Ecto neural progenitor cell (in vitro differentiated cells): ENCODE measurements at regions not wholly inside any gene's neighbourhood (a gene's known extent, or its start where the extent isn't known, plus 50 kb on each side); places are given as distances from the start of the nearest gene placed in this dataset.
"Not testable (repeated sequence)": the region's sequence is repeated elsewhere in the genome, so short reads cannot be mapped to it uniquely, and the experiment has no call there.

Experiments
- DNase-seq: peaks from one replicate; pipeline ENCODE4 v3.0.0-alpha.2; 2018; ENCODE audit warnings: low spot score

DNA sequence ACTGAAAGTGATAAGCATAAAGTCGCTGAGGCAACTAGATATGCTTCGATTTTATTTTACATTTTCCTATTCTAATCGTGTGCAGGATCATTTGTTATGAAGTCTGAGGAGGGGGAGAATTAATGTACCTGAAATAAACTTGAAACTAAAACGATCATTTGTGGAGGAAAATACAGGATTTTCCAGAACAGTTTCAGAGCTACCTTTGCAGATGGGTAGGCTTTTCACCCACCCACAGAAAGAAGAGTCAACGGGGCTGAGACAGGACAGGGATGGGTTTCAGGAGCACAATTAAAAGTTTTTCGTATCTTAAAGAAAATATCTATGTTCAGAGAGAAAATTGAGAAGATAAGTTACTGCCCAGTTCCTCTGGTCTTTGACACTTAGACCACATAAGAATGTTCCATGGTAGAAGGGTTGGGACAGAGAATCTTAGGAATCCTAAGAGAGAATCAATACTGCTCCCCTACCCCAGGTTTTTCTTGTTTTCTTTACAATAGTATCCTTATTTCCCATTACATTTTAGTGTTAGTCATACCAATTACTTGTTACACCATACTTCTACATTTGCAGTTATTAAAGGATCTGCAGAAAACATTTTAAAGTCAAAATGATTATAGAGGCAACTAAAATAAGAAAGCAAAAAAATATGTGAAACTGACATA, 211.4 kb downstream of the DEPDC1B start:
- DNase-seq, result no peak

DNA sequence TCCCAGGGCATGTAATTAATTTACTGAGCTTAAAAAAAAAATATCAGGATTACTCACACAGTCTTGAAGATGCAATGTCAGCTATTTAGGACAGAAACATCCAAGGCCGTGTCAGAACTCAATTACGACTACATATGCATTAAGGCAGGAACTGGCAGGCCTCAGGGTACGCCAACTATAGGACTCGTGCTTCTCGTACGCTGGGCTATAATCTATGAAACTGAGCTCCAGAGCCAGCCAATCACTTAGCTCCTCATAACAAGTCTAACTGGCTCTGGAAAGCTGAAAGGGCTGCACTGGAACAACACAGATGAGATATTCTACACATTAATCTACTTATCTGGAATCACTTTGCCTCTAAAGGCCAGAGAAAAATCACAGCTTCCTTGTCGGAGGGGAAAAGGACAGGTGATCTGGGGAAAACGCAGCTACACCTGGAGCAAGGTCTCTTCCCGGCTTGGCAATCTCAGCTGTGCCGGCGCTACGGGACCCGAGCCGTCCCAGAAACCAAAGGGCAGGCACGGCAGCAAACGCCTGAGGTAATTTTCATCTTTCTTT, 212.0 kb downstream of the DEPDC1B start:
- no peak for DNase-seq

GRCh38 chr5:60487476-60487875, 212.5 kb downstream of the DEPDC1B start:
- DNase-seq, result no peak

DNA sequence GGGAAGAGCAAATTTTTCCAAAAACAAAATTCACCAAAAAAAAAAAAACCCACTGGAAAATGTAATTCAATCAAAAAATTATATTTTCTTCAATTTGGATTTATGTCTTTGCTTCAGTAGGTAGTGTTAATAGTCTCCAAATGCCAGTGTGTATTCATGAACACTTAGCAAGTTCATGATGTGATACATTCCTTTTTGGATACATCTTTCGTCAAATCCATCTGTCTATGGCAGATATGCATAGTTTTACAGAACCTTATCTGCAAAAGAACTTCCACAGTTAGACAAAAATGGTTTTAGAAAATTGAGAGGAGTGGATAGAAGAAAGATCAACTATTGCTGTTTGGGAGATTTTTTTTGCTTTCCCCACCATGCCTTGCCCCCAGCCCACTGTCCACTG, 214.6 kb downstream of the DEPDC1B start:
- DNase-seq, result no peak

GRCh38 chr5:60483050-60483449, 216.9 kb downstream of the DEPDC1B start:
- DNase-seq, result no peak

GRCh38 chr5:60482301-60482700, 217.7 kb downstream of the DEPDC1B start:
- no peak for DNase-seq

- no peak for DNase-seq
Observed at GRCh38 chr5:60479542-60479941, 220.4 kb downstream of the DEPDC1B start.

GRCh38 chr5:60477849-60478248, 222.1 kb downstream of the DEPDC1B start:
- DNase-seq, result no peak

GRCh38 chr5:60473654-60474053, 226.3 kb downstream of the DEPDC1B start:
- DNase-seq, result peak; percentile 53

DNA sequence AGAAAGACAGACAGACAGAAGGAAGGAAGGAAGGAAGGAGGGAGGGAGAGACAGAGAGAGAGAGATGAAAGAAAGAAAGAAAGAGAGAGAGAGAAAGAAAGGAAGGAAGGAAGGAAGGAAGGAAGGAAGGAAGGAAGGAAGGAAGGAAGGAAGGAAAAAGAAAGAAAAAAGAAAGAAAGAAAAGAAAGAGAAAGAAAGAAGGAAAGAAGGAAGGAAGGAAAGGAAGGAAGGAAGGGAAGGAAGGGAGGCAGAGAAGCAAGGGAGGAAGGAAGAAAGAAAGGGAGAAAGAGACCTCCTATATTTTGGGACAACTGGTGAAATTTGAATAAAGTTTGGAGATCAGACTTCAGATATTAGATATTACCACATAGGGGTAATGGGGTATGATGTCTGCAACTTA, 226.9 kb downstream of the DEPDC1B start:
- not testable (repeated sequence) for DNase-seq

- no peak for DNase-seq
Observed at GRCh38 chr5:60470881-60471280, 229.1 kb downstream of the DEPDC1B start.

DNA sequence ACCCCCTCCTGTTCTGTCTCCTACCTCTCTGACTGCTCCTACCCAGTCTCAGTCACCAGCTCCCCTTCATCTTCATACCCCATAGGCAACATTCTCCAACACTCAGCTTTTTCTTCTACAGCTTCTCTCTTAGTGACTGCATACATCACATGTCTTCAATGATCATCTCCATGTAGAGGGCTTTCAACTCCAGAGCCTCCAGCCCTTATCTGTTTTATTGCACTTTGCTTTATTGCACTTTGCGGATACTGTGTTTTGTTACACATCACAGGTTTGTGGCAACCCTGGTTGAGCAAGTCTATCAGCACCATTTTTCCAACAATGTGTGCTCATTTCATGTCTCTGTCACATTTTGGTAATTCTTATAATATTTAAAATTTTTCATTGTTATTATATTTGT, 230.7 kb downstream of the DEPDC1B start:
- DNase-seq, result no peak

DNA sequence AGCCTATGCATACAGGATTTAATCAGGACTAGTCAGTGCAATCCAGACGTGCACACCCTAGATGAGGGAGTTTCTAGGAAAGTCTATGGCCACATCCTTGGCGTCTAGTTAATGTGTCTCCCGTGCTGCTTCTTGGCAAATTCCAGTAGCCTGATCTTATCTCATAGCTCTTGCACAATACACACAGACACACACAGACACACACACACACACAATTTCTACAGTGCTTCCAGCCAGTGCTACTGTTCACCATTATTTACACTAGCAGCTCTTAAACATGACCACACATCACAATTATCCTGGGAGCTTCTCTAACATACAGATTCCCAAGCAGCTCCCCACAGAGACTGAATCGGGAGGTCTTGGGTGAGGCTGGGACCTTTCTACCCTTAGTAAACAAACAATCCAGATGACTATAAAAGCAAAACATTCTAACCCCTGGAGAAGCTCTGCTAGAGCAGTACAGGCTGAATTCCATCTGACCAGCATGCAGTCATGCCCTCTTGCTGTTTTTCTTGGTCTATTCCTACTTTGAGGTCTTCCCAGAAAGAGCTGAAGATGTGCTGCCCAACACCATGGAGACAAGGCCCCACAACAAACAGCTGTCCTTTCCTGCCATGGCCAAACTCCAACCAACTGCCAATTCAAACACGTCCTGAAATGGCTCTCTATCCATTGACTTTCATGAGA, 236.6 kb downstream of the DEPDC1B start:
- no peak for DNase-seq

DNA sequence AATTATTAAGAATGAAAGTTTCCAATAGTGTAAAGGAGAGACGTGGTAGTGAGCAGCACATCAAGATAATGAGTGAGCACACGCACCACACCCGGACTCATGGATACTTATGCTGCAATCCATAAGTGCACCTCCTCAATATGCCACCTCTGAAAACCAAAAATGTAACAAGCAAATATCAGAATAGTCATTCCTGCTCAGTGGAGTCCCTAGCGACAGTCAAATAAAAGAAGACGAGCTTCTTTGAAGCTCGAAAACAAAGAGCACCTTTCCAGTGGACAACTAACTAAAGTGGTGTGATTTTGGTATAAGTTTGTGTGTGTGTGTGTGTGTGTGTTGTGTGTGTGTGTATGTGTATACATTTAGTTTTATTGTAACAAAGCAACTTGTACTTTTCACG, 241.3 kb downstream of the DEPDC1B start:
- no peak for DNase-seq

- no peak for DNase-seq
Observed at GRCh38 chr5:60457233-60457632, 242.7 kb downstream of the DEPDC1B start.

DNA sequence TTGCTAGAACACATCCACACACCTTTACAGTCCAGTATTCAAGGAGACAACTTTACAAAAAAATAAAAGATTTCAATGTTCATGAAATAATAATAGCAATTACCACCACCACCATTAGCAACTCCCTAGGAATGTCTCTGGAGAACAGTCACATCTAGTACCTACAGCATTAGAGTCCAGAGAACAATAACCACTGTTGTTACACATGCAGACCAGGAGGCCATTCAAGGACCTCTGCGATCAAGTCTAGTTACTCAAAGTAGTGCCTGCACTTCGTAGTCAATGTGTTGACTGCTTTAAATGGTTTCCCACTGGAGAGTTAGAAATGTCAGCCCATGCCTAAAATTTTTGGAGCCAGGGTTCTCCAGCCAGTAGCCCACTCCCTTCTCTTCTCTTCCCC, 244.4 kb downstream of the DEPDC1B start:
- DNase-seq, result no peak

DNA sequence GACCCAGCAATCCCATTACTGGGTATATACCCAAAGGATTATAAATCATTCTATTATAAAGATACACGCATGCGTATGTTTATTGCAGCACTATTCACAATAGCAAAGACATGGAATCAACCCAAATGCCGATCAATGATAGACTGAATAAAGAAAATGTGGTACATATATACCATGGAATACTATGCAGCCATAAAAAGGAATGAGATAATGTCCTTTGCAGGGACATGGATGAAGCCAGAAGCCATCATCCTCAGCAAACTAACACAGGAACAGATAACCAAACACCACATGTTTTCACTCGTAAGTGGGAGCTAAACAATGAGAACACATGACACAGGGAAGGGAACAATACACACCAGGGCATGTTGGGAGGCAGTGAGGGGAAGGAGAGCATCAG, 245.7 kb downstream of the DEPDC1B start:
- DNase-seq, result not testable (repeated sequence)

DNA sequence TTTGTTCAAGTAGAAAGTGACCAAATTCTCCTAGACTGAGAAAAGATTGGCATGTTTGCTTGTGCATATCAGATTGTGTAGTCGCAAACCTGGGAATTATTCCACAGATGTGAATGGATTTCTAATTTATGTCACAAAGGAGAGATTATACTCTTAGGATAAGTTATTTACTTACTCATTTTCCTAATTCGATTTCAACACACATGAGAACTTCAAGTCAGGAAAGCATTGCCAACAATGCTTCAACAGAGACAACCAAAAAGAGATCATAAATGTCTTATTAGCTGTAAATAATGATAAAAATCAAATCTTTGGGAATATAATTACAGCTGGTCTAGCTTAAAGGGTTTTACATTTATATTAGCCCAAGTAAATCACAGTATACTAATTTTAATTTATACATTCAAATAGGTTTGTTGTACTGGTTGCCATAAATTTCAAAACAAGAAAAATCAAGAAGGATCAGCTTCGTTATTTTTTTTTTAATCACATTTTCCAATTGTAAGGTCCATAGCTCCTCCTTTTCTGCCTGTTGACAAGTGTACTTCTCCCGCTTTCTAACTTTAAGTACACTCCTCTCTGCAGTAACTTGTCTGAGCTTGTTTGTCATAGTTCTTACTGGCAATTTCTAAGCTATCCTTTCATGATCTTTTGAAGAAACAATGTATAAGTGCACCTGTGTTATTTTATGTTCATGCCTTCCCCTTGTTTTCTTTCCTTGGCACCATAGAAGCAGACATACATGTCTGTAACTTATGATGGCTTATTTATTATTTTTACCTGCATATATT, 246.6 kb downstream of the DEPDC1B start:
- no peak for DNase-seq

- no peak for DNase-seq
Observed at GRCh38 chr5:60448600-60448999, 251.4 kb downstream of the DEPDC1B start.

DNA sequence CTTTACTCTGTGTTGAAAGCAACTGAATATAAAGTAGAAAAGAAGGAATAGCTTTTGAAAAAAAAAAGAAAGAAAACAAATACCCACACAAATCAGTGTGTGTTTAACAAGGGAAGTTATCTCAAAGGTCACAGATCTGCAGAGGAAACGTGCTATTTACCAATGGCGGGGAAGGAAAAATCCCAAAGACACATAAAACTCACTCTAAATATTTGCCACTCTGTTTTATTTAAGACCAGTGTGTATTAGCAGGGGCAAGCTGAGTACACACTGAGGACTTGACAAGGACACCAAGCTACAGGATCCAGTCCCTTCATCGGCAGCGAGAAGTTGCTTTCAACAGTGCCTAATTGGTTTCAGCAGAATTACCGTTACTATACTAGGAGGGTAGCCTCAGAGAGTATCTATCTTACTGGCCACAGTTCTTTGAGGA, 252.5 kb downstream of the DEPDC1B start:
- no peak for DNase-seq

DNA sequence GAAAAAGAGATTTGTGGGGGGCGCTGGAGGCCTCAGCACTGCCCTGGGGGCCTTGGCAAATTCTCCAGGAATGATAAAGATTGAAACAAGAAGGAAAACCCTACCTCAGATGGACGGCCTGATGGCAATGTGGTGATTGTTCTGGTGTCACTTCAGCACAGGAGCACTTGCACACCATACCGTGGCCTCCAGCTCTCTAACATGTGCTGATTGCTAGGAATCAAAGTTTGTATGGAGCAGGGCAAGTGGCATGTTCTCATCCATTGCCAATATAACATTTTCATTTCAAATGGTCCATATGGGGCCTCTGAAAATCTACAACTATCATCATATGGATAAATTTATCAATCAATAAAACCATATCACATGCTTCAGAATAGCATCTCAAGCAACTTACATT, 253.0 kb downstream of the DEPDC1B start:
- DNase-seq, result no peak

DNA sequence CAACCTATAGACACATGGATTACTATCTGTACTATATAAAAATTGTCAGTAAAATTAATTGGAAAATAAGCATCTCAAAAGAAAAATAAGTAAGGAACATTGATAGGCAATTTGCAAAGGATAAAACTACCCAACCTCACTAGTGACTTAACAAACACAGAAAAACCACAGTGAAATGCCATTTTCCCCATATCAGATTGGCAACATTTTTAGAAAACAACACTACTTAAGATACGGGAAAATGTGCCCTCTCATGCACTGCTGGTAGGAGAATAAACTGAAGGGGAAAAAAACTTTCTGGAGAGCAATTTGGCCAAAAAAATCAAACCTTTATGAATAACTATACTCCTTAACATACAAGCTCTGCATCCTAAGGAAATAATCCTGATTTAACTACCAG, 254.0 kb downstream of the DEPDC1B start:
- no peak for DNase-seq

DNA sequence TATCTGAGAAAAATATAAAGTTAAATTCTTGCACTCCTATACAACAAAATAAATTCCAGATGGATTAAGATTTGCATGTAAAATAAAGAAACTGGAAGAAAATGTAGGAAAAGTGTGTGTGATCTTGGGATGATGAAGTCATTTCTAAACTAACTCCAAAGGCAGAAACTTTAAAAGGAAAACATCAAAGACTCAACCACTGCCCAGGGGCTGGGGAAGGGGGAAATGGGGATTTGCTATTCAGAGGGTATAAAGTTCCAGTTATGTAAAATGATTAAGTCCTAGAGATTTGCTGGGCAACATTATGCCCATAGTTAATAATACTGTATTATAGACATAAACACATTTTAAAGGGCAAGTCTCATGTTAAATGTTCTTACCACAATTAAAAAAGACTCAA, 254.5 kb downstream of the DEPDC1B start:
- no peak for DNase-seq
